OCI-LY3 (cell line): ENCODE measurements at regions not wholly inside any gene's neighbourhood (a gene's known extent, or its start where the extent isn't known, plus 50 kb on each side); places are given as distances from the start of the nearest gene placed in this dataset.

Experiments used
- EZH2phosphoT487 ChIP-seq: fragments of 200-600 bp; shearing (Covaris generic); IDR thresholded peaks from 2 replicates; pipeline ENCODE4 v1.6.1; 2018; ENCODE audit warnings: antibody characterized with exemption, mixed run types, low read depth
- TF ChIP-seq, protein P1 (sequence below): fragments of 200-600, 300-600 bp; sonication (generic); IDR thresholded peaks from 2 replicates; pipeline ENCODE4 v1.5.1; 2014; ENCODE audit warnings: antibody characterized with exemption, low read length, low read depth

- TF ChIP-seq EZH2phosphoT487: no peak
- TF ChIP-seq, protein P1, sequence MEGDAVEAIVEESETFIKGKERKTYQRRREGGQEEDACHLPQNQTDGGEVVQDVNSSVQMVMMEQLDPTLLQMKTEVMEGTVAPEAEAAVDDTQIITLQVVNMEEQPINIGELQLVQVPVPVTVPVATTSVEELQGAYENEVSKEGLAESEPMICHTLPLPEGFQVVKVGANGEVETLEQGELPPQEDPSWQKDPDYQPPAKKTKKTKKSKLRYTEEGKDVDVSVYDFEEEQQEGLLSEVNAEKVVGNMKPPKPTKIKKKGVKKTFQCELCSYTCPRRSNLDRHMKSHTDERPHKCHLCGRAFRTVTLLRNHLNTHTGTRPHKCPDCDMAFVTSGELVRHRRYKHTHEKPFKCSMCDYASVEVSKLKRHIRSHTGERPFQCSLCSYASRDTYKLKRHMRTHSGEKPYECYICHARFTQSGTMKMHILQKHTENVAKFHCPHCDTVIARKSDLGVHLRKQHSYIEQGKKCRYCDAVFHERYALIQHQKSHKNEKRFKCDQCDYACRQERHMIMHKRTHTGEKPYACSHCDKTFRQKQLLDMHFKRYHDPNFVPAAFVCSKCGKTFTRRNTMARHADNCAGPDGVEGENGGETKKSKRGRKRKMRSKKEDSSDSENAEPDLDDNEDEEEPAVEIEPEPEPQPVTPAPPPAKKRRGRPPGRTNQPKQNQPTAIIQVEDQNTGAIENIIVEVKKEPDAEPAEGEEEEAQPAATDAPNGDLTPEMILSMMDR: no peak
These were observed 481.3 kb downstream of the GADD45G start for GRCh38 chr9:90086101-90086511.
